ENCODE measurements at regions not wholly inside any gene's neighbourhood (a gene's known extent, or its start where the extent isn't known, plus 50 kb on each side); places are given as distances from the start of the nearest gene placed in this dataset.

GRCh38 chr12:84661786-84662185 is 250.8 kb downstream of the SLC6A15 start:
- no peak for ATAC-seq

- no peak for ATAC-seq
These were observed 252.5 kb downstream of the SLC6A15 start for GRCh38 chr12:84660139-84660538.

- ATAC-seq = no peak
These were observed 253.7 kb downstream of the SLC6A15 start for GRCh38 chr12:84658877-84659276.

GRCh38 chr12:84656705-84657104 is 255.9 kb downstream of the SLC6A15 start:
- ATAC-seq = no peak

GRCh38 chr12:84653482-84653881 is 259.1 kb downstream of the SLC6A15 start:
- no peak for ATAC-seq

- ATAC-seq = no peak
These were observed 264.2 kb downstream of the SLC6A15 start for GRCh38 chr12:84648425-84648824.

GRCh38 chr12:84644908-84645307 is 267.7 kb downstream of the SLC6A15 start:
- ATAC-seq = no peak

- ATAC-seq = no peak
These were observed 268.6 kb downstream of the SLC6A15 start for GRCh38 chr12:84643993-84644392.

- ATAC-seq = no peak
These were observed 270.6 kb downstream of the SLC6A15 start for GRCh38 chr12:84641940-84642545.

GRCh38 chr12:84638811-84639368 is 273.7 kb downstream of the SLC6A15 start:
- no peak for ATAC-seq

GRCh38 chr12:84637926-84638325 is 274.7 kb downstream of the SLC6A15 start:
- no peak for ATAC-seq

- no peak for ATAC-seq
These were observed 275.8 kb downstream of the SLC6A15 start for GRCh38 chr12:84636801-84637290.

GRCh38 chr12:84634526-84634925 is 278.1 kb downstream of the SLC6A15 start:
- no peak for ATAC-seq

GRCh38 chr12:84632556-84632955 is 280.0 kb downstream of the SLC6A15 start:
- no peak for ATAC-seq

GRCh38 chr12:84631020-84631419 is 281.6 kb downstream of the SLC6A15 start:
- no peak for ATAC-seq

GRCh38 chr12:84627593-84627992 is 285.0 kb downstream of the SLC6A15 start:
- no peak for ATAC-seq

GRCh38 chr12:84624601-84625000 is 288.0 kb downstream of the SLC6A15 start:
- ATAC-seq = no peak

- ATAC-seq = no peak
These were observed 293.5 kb downstream of the SLC6A15 start for GRCh38 chr12:84619053-84619571.

GRCh38 chr12:84607170-84607819 is 305.3 kb downstream of the SLC6A15 start:
- ATAC-seq = no peak

GRCh38 chr12:84605983-84606382 is 306.6 kb downstream of the SLC6A15 start:
- ATAC-seq = no peak

- no peak for ATAC-seq
These were observed 308.0 kb downstream of the SLC6A15 start for GRCh38 chr12:84604551-84604950.

GRCh38 chr12:84603484-84604248 is 308.9 kb downstream of the SLC6A15 start:
- ATAC-seq = no peak

- no peak for ATAC-seq
These were observed 311.1 kb downstream of the SLC6A15 start for GRCh38 chr12:84601483-84601882.
